OCI-LY1 (cell line): ENCODE measurements at regions not wholly inside any gene's neighbourhood (a gene's known extent, or its start where the extent isn't known, plus 50 kb on each side); places are given as distances from the start of the nearest gene placed in this dataset.

Experiments used
- H2AFZ ChIP-seq: fragments of 200-600 bp; sonication (generic), shearing (Covaris generic); 2 replicates; pipeline ENCODE4 v1.6.0; 2014; ENCODE audit warnings: antibody characterized with exemption, mild to moderate bottlenecking, low read length
- H3F3A ChIP-seq: fragments of 200-600 bp; sonication (generic), shearing (Covaris generic); 2 replicates; pipeline ENCODE4 v1.6.0; 2014; ENCODE audit warnings: mild to moderate bottlenecking, antibody characterized with exemption, low read length, moderate library complexity; ENCODE audit not compliant: insufficient read depth
- H3K27ac ChIP-seq: fragments of 200-600 bp; sonication (generic); 2 replicates; pipeline ENCODE4 v1.5.1; 2014; ENCODE audit warnings: low read length, mixed run types, mild to moderate bottlenecking, low read depth; ENCODE audit not compliant: poor library complexity, severe bottlenecking
- H3K27me3 ChIP-seq: fragments of 200-600 bp; sonication (generic); 2 replicates; pipeline ENCODE4 v1.6.0; 2014; ENCODE audit warnings: antibody characterized with exemption, mild to moderate bottlenecking, low read length, moderate library complexity; ENCODE audit not compliant: insufficient read depth
- H3K36me3 ChIP-seq: fragments of 200-600 bp; sonication (generic); 2 replicates; pipeline ENCODE4 v1.6.1; 2014; ENCODE audit warnings: mild to moderate bottlenecking, antibody characterized with exemption, low read length, moderate library complexity, mixed read lengths; ENCODE audit not compliant: insufficient read depth
- H3K4me1 ChIP-seq: fragments of 200-600 bp; sonication (generic); 2 replicates; pipeline ENCODE4 v1.5.1; 2014; ENCODE audit warnings: mild to moderate bottlenecking, low read length, moderate library complexity; ENCODE audit not compliant: insufficient read depth, severe bottlenecking
- H3K4me2 ChIP-seq: fragments of 200-600 bp; sonication (generic), shearing (Covaris generic); 2 replicates; pipeline ENCODE4 v1.6.1; 2014; ENCODE audit warnings: low read length
- H3K4me3 ChIP-seq: fragments of 200-600 bp; sonication (generic); 2 replicates; pipeline ENCODE4 v1.5.1; 2014; ENCODE audit warnings: low read length, low read depth, mild to moderate bottlenecking, mixed read lengths; ENCODE audit not compliant: poor library complexity, severe bottlenecking
- H3K79me2 ChIP-seq: fragments of 200-600 bp; shearing (Covaris generic); 2 replicates; pipeline ENCODE4 v1.6.1; 2016; ENCODE audit warnings: mixed run types, low read length, mixed read lengths; ENCODE audit not compliant: insufficient read depth
- H3K9ac ChIP-seq: fragments of 200-600 bp; sonication (generic), shearing (Covaris generic); 2 replicates; pipeline ENCODE4 v1.6.1; 2014; ENCODE audit warnings: mild to moderate bottlenecking, low read length, mixed read lengths
- H3K9me2 ChIP-seq: fragments of 200-600 bp; sonication (generic), shearing (Covaris generic); 2 replicates; pipeline ENCODE4 v1.6.1; 2014; ENCODE audit warnings: low read depth, mild to moderate bottlenecking, low read length, mixed read lengths
- H3K9me3 ChIP-seq: fragments of 200-600 bp; shearing (Covaris generic); 2 replicates; pipeline ENCODE4 v1.6.1; 2014; ENCODE audit warnings: low read length, mixed read lengths
- H4K20me1 ChIP-seq: fragments of 200-600 bp; sonication (generic), shearing (Covaris generic); 2 replicates; pipeline ENCODE4 v1.6.0; 2016; ENCODE audit warnings: mild to moderate bottlenecking, low read length; ENCODE audit not compliant: insufficient read depth
- CTCF ChIP-seq: fragments of 200-600 bp; sonication (generic), shearing (Covaris generic); IDR thresholded peaks from 2 replicates; pipeline ENCODE4 v1.5.1; 2017; ENCODE audit warnings: mild to moderate bottlenecking, antibody characterized with exemption, low read length, moderate library complexity, mixed read lengths
- EZH2 ChIP-seq: fragments of 200-600 bp; sonication (generic), shearing (Covaris generic); IDR thresholded peaks from 2 replicates; pipeline ENCODE4 v1.8.0; 2017; ENCODE audit warnings: borderline replicate concordance, mixed run types, mild to moderate bottlenecking, antibody characterized with exemption, low read length, moderate library complexity, mixed read lengths

- Histone ChIP-seq H3K36me3 (no peaks in the 10 kb centered on the region), H3K27ac (no peak overlapping the region), H3K27me3 (no peaks in the 10 kb centered on the region), H3K9me3 (no peaks in the 10 kb centered on the region), H3K9ac (no peak overlapping the region), H3K4me2 (no peak overlapping the region), H3K4me1 (no peaks in the 10 kb centered on the region), H3F3A (no peaks in the 10 kb centered on the region), H4K20me1 (no peaks in the 10 kb centered on the region), H3K79me2 (no peaks in the 10 kb centered on the region), H3K9me2 (no peaks in the 10 kb centered on the region), H2AFZ (no peak overlapping the region), H3K4me3 (no peak overlapping the region)
- no peak for TF ChIP-seq CTCF
- TF ChIP-seq EZH2 = no peak
These were observed 119.3 kb upstream of the WSCD1 start for GRCh38 chr17:5950878-5951277.

- no peak overlapping the region for H3K4me3 ChIP-seq
- H3K9me3 ChIP-seq = no peaks in the 10 kb centered on the region
- no peaks in the 10 kb centered on the region for H4K20me1 ChIP-seq
- no peak overlapping the region for H3K9ac ChIP-seq
- no peak overlapping the region for H2AFZ ChIP-seq
- no peaks in the 10 kb centered on the region for H3K27me3 ChIP-seq
- H3K27ac ChIP-seq = no peak overlapping the region
- no peaks in the 10 kb centered on the region for H3K9me2 ChIP-seq
- TF ChIP-seq EZH2 = no peak
- TF ChIP-seq CTCF = no peak
- no peaks in the 10 kb centered on the region for H3K79me2 ChIP-seq
- no peaks in the 10 kb centered on the region for H3K36me3 ChIP-seq
- no peaks in the 10 kb centered on the region for H3K4me1 ChIP-seq
- H3K4me2 ChIP-seq = no peak overlapping the region
- H3F3A ChIP-seq = no peaks in the 10 kb centered on the region
These were observed 118.3 kb upstream of the WSCD1 start for GRCh38 chr17:5951912-5952311.

- Histone ChIP-seq H3K4me1 (no peaks in the 10 kb centered on the region), H4K20me1 (no peaks in the 10 kb centered on the region), H3K4me2 (no peak overlapping the region), H3F3A (no peaks in the 10 kb centered on the region), H2AFZ (no peak overlapping the region), H3K9me2 (no peaks in the 10 kb centered on the region), H3K79me2 (no peaks in the 10 kb centered on the region), H3K4me3 (no peak overlapping the region), H3K36me3 (no peaks in the 10 kb centered on the region), H3K27ac (no peak overlapping the region), H3K9ac (no peak overlapping the region), H3K27me3 (no peaks in the 10 kb centered on the region), H3K9me3 (no peaks in the 10 kb centered on the region)
- TF ChIP-seq CTCF = no peak
- no peak for TF ChIP-seq EZH2
These were observed 117.7 kb upstream of the WSCD1 start for GRCh38 chr17:5952518-5952917.
